Mesenchymal stem cell (in vitro differentiated cells and primary cell): ENCODE measurements at regions not wholly inside any gene's neighbourhood (a gene's known extent, or its start where the extent isn't known, plus 50 kb on each side); places are given as distances from the start of the nearest gene placed in this dataset.

Experiments
- DNase-seq: peaks from one replicate; pipeline ENCODE4 v3.0.0-alpha.2; 2013
- H2AFZ ChIP-seq: one replicate; pipeline ENCODE4 v1.6.1; 2013; ENCODE audit warnings: low read depth, mild to moderate bottlenecking, control low read depth, inconsistent platforms, low read length, moderate library complexity
- H2AK5ac ChIP-seq: 2 replicates; pipeline ENCODE4 v1.6.1; 2013; ENCODE audit warnings: low read length, moderate library complexity, mild to moderate bottlenecking, inconsistent platforms; ENCODE audit not compliant: severe bottlenecking
- H2BK120ac ChIP-seq: one replicate; pipeline ENCODE4 v1.6.1; 2013; ENCODE audit warnings: low read depth, mild to moderate bottlenecking, inconsistent platforms, low read length, moderate library complexity
- H2BK12ac ChIP-seq, 2 experiments: one replicate each; pipeline ENCODE4 v1.6.1; 2013; ENCODE audit warnings: inconsistent platforms in 2 of 2, low read length in 2 of 2, mild to moderate bottlenecking in 2 of 2, moderate library complexity in 2 of 2, control low read depth in 1 of 2
- H2BK15ac ChIP-seq: one replicate; pipeline ENCODE4 v1.6.1; 2013; ENCODE audit warnings: mild to moderate bottlenecking, low read depth, inconsistent platforms; ENCODE audit not compliant: poor library complexity, severe bottlenecking
- H2BK5ac ChIP-seq: 2 replicates; pipeline ENCODE4 v1.6.1; 2013; ENCODE audit warnings: low read depth, mild to moderate bottlenecking, low read length, control low read depth, inconsistent platforms; ENCODE audit not compliant: poor library complexity, severe bottlenecking
- H3K14ac ChIP-seq, 2 experiments: one replicate each; pipeline ENCODE4 v1.6.1; 2013; ENCODE audit warnings: inconsistent platforms in 2 of 2, low read length in 2 of 2, control low read depth in 1 of 2, mild to moderate bottlenecking in 1 of 2, moderate library complexity in 1 of 2
- H3K18ac ChIP-seq, 2 experiments: one replicate each; pipeline ENCODE4 v1.6.1; 2013; ENCODE audit warnings: inconsistent platforms in 2 of 2, low read length in 2 of 2, control low read depth in 1 of 2, low read depth in 1 of 2, mild to moderate bottlenecking in 1 of 2
- H3K23ac ChIP-seq, 2 experiments: one replicate each; pipeline ENCODE4 v1.6.1; 2013; ENCODE audit warnings: inconsistent platforms in 2 of 2, low read length in 2 of 2, mild to moderate bottlenecking in 2 of 2, moderate library complexity in 2 of 2, control low read depth in 1 of 2
- H3K27ac ChIP-seq: 2 replicates; pipeline ENCODE4 v1.5.1; 2013; ENCODE audit warnings: mild to moderate bottlenecking, moderate library complexity, low read length, control low read depth, inconsistent platforms; ENCODE audit not compliant: poor library complexity, severe bottlenecking
- H3K27me3 ChIP-seq, 2 experiments: 2 replicates each; pipeline versions ENCODE4 v1.6.1 to v1.7.0; 2013; ENCODE audit warnings: low read length in 2 of 2, mild to moderate bottlenecking in 2 of 2, moderate library complexity in 2 of 2, control low read depth in 1 of 2, inconsistent platforms in 1 of 2; ENCODE audit not compliant: control insufficient read depth in 1 of 2, insufficient read depth in 1 of 2
- H3K36me3 ChIP-seq, 2 experiments: 2 replicates each; pipeline versions ENCODE4 v1.6.1 to v1.7.0; 2013; ENCODE audit warnings: low read length in 2 of 2, control low read depth in 1 of 2, inconsistent platforms in 1 of 2, low read depth in 1 of 2, mild to moderate bottlenecking in 1 of 2; ENCODE audit not compliant: insufficient read depth in 2 of 2, control insufficient read depth in 1 of 2
- H3K4ac ChIP-seq, 2 experiments: one replicate each; pipeline ENCODE4 v1.6.1; 2013; ENCODE audit warnings: inconsistent platforms in 2 of 2, low read length in 2 of 2, mild to moderate bottlenecking in 2 of 2, moderate library complexity in 2 of 2, control low read depth in 1 of 2, low read depth in 1 of 2
- H3K4me1 ChIP-seq: 2 replicates; pipeline ENCODE4 v1.6.1; 2013; ENCODE audit warnings: low read depth, low read length, control low read depth; ENCODE audit not compliant: control insufficient read depth, insufficient read depth
- H3K4me2 ChIP-seq: 2 replicates; pipeline ENCODE4 v1.6.1; 2013; ENCODE audit warnings: low read length, mild to moderate bottlenecking, inconsistent platforms; ENCODE audit not compliant: poor library complexity, severe bottlenecking
- H3K4me3 ChIP-seq, 2 experiments: 2 replicates each; pipeline versions ENCODE4 v1.5.1 to v1.7.0; 2013; ENCODE audit warnings: low read length in 2 of 2, mild to moderate bottlenecking in 2 of 2, control low read depth in 1 of 2, low read depth in 1 of 2; ENCODE audit not compliant: insufficient read depth in 1 of 2
- H3K79me1 ChIP-seq: replicated peaks from 2 replicates; pipeline ENCODE4 v1.6.1; 2013; ENCODE audit warnings: mild to moderate bottlenecking, control low read depth, low read length, inconsistent platforms; ENCODE audit not compliant: poor library complexity, severe bottlenecking
- H3K9ac ChIP-seq: 2 replicates; pipeline ENCODE4 v1.7.0; 2013; ENCODE audit warnings: mild to moderate bottlenecking, low read length, moderate library complexity
- H3K9me3 ChIP-seq: 2 replicates; pipeline ENCODE4 v1.7.0; 2013; ENCODE audit warnings: mild to moderate bottlenecking, low read length; ENCODE audit not compliant: control insufficient read depth
- H4K8ac ChIP-seq: one replicate; pipeline ENCODE4 v1.6.1; 2013; ENCODE audit warnings: inconsistent platforms, mild to moderate bottlenecking, low read length, moderate library complexity
- H4K91ac ChIP-seq: one replicate; pipeline ENCODE4 v1.6.1; 2013; ENCODE audit warnings: mild to moderate bottlenecking, low read length, inconsistent platforms
- WGBS: methylation state at CpG from one replicate; pipeline ENCODE4 v1.1.7; 2013; ENCODE audit warnings: mixed read lengths; 5-methylcytosine and 5-hydroxymethylcytosine counted together

DNA sequence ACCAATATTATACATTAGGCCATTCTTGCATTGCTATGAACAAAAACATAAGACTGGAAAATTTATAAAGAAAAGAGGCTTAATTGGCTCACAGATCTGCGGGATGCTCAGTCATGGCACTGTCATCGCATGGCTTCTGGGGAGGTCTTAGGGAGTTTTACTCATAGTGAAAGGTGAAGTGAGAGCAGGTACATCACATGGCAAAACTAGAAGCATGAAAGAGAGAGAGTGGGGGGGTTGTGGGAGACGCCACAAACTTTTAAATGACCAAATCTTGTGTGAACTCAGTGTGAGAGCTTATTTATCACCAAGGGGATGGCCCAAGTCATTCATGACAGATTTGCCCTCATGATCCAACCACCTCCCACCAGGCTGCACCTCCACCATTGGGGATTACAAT lies 398.3 kb upstream of the EDIL3 start:
- no peak overlapping the region for H2AK5ac ChIP-seq
- no peak overlapping the region for H3K18ac ChIP-seq
- no peak overlapping the region for H2BK5ac ChIP-seq
- no peak overlapping the region for H2BK15ac ChIP-seq
- no peaks in the 10 kb centered on the region for H3K79me1 ChIP-seq
- H3K4me2 ChIP-seq: no peak overlapping the region
- no peak overlapping the region for H4K8ac ChIP-seq
- H3K4me1 ChIP-seq: no peaks in the 10 kb centered on the region
- no peak overlapping the region for H3K23ac ChIP-seq
- H3K9me3 ChIP-seq: no peaks in the 10 kb centered on the region
- no peaks in the 10 kb centered on the region for H3K27me3 ChIP-seq
- H2AFZ ChIP-seq: no peak overlapping the region
- no peak overlapping the region for H3K27ac ChIP-seq
- H4K91ac ChIP-seq: no peak overlapping the region
- no peak overlapping the region for H2BK120ac ChIP-seq
- no peak overlapping the region for H3K4ac ChIP-seq
- H2BK12ac ChIP-seq: no peak overlapping the region
- H3K9ac ChIP-seq: no peak overlapping the region
- WGBS: 97% methylated on average over 2 of the region's 3 CpGs
- no peak overlapping the region for H3K4me3 ChIP-seq
- DNase-seq: no peak
- no peaks in the 10 kb centered on the region for H3K36me3 ChIP-seq
- H3K14ac ChIP-seq: no peak overlapping the region

DNA sequence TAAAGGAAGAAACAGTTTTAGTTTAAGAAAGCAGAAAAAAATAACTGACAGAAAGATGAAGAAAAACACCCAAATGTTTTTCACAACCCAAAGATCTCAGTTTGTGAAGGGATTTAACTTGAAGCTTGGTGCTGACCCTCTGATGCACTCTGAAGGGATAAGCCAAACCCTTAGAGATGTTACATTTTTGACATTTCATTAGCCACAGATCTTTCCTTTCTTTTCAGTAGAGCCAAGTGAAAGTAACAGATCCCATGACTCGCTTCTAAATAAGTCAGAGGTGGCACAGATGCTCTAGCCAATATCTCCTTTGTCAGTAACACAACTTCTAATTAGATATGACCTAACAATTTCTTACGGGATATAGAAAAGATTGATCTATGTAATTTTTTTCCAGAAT lies 394.5 kb upstream of the EDIL3 start:
- H2AFZ ChIP-seq: no peak overlapping the region
- H3K4me3 ChIP-seq: no peak overlapping the region
- H2AK5ac ChIP-seq: no peak overlapping the region
- H4K8ac ChIP-seq: no peak overlapping the region
- no peaks in the 10 kb centered on the region for H3K36me3 ChIP-seq
- peak; percentile 14 for DNase-seq
- no peaks in the 10 kb centered on the region for H3K79me1 ChIP-seq
- no peaks in the 10 kb centered on the region for H3K27me3 ChIP-seq
- no peak overlapping the region for H3K27ac ChIP-seq
- H2BK15ac ChIP-seq: no peak overlapping the region
- H3K18ac ChIP-seq: no peak overlapping the region
- no peak overlapping the region for H3K23ac ChIP-seq
- H2BK120ac ChIP-seq: no peak overlapping the region
- H3K4me2 ChIP-seq: no peak overlapping the region
- no peak overlapping the region for H4K91ac ChIP-seq
- no peak overlapping the region for H3K4ac ChIP-seq
- no peaks in the 10 kb centered on the region for H3K9me3 ChIP-seq
- H3K14ac ChIP-seq: no peak overlapping the region
- WGBS: 90% methylated on average over 1 of the region's 2 CpGs
- H2BK5ac ChIP-seq: no peak overlapping the region
- no peaks in the 10 kb centered on the region for H3K4me1 ChIP-seq
- no peak overlapping the region for H2BK12ac ChIP-seq
- no peak overlapping the region for H3K9ac ChIP-seq

DNA sequence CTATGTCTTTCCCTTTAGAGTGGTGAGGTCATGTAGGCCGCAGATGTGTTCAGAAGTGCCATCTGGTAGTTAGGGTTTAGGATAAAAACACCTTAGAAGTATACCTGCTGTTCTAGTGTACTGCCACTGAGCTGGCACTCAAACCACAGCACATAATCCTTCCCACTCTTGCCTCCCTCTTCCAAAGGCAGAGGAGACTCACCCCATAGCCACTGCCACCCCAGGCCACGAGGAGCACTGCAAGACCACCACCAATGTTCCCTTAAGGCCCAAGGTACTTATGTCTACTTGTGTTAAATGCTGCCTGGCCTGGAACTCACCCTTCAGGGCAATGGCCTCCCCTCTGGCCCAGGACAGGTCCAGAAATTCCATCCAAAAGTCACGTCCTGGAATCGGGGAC lies 379.5 kb upstream of the EDIL3 start:
- Histone ChIP-seq H3K14ac (no peak overlapping the region), H3K79me1 (no peaks in the 10 kb centered on the region), H2BK5ac (no peak overlapping the region), H3K18ac (no peak overlapping the region), H4K8ac (no peak overlapping the region), H3K27ac (no peak overlapping the region), H3K36me3 (no peaks in the 10 kb centered on the region), H3K4me3 (no peak overlapping the region), H2BK120ac (no peak overlapping the region), H3K4me1 (no peaks in the 10 kb centered on the region), H2AFZ (no peak overlapping the region), H3K27me3 (no peaks in the 10 kb centered on the region), H2AK5ac (no peak overlapping the region), H2BK12ac (no peak overlapping the region), H4K91ac (no peak overlapping the region), H2BK15ac (no peak overlapping the region), H3K23ac (no peak overlapping the region), H3K4ac (no peak overlapping the region), H3K9ac (no peak overlapping the region), H3K4me2 (no peak overlapping the region), H3K9me3 (peaks cover 3% of the 10 kb centered on the region)
- 72% methylated on average over 4 of the region's 4 CpGs for WGBS
- no peak for DNase-seq

DNA sequence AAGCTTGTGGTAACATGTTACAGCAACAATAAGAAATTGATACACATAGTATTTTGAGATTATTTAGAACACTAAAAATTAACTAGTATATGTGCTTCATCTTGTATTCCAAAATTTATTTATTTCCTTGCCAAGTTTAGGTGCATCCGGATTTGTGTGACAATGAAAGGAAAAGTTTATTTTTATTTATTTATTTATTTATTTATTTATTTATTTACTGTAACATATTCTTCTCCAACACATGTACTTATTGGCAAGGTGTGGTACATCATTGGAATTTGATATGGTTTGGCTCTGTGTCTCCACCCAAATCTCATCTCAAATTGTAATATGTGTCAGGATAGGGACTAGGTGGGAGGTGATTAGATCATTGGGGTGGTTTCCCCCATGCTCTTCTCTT lies 373.3 kb upstream of the EDIL3 start:
- Histone ChIP-seq H4K91ac (no peak overlapping the region), H3K4me2 (no peak overlapping the region), H2BK120ac (no peak overlapping the region), H3K14ac (no peak overlapping the region), H3K27me3 (no peaks in the 10 kb centered on the region), H2BK12ac (no peak overlapping the region), H3K9me3 (no peaks in the 10 kb centered on the region), H4K8ac (no peak overlapping the region), H2BK5ac (no peak overlapping the region), H3K27ac (no peak overlapping the region), H3K9ac (no peak overlapping the region), H2AFZ (no peak overlapping the region), H3K18ac (no peak overlapping the region), H3K4me3 (no peak overlapping the region), H3K4ac (no peak overlapping the region), H2BK15ac (no peak overlapping the region), H2AK5ac (no peak overlapping the region), H3K79me1 (no peaks in the 10 kb centered on the region), H3K4me1 (no peaks in the 10 kb centered on the region), H3K23ac (no peak overlapping the region), H3K36me3 (no peaks in the 10 kb centered on the region)
- DNase-seq: no peak
- no CpG with 5 or more reads among the region's 1 CpG for WGBS
